ENCODE measurements at regions not wholly inside any gene's neighbourhood (a gene's known extent, or its start where the extent isn't known, plus 50 kb on each side); places are given as distances from the start of the nearest gene placed in this dataset.

DNA sequence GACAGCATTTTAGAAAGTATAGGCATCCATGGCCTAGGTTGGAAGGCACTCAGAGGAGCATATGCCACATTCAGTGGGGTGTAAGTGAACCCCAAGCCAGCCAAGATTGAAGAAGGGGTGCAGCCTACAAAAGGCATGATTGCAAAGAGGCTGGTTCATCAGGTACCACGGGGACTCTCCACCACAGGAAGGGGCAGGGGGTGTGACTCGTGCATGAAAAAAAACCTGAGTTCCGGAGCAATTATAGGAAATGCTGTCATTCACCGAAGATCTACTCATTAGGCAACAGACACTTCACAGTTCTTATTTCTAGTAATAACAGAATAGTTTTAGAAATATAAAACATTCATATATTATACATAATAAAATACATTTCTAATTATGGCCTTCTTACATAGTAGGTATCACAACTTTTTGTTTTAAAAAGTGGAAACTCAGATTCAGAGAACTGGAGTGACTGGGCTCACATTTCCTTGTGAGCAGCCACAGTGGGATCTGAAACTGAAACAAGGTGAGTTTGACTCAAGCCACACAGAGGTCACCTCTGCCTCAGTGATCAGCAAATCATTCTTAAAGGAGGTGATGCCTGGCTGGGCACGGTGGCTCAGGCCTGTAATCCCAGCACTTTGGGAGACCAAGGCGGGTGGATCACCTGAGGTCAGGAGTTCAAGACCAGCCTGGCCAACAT, 188.4 kb upstream of the GYPC start:
- WGBS, 2 donors = 76 to 77% methylated on average over 6 of the region's 6 CpGs
- intact Hi-C loops (cut with DNase I) = no loop called here
- peaks cover 0 to 11% (median 0%) of the 10 kb centered on the region in 7 donors for H3K27me3 ChIP-seq
- no peaks in the 10 kb centered on the region for H3K4me1 ChIP-seq
- peaks cover 0 to 3% (median 0%) of the 10 kb centered on the region in 9 donors for H3K36me3 ChIP-seq
- ATAC-seq (no peak), DNase-seq (no peak)
- no peak overlapping the region for H3K4me3 ChIP-seq
- TF ChIP-seq, protein P1, sequence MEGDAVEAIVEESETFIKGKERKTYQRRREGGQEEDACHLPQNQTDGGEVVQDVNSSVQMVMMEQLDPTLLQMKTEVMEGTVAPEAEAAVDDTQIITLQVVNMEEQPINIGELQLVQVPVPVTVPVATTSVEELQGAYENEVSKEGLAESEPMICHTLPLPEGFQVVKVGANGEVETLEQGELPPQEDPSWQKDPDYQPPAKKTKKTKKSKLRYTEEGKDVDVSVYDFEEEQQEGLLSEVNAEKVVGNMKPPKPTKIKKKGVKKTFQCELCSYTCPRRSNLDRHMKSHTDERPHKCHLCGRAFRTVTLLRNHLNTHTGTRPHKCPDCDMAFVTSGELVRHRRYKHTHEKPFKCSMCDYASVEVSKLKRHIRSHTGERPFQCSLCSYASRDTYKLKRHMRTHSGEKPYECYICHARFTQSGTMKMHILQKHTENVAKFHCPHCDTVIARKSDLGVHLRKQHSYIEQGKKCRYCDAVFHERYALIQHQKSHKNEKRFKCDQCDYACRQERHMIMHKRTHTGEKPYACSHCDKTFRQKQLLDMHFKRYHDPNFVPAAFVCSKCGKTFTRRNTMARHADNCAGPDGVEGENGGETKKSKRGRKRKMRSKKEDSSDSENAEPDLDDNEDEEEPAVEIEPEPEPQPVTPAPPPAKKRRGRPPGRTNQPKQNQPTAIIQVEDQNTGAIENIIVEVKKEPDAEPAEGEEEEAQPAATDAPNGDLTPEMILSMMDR (IDR thresholded peaks at IDR 0.05) = no peak
- no peaks in the 10 kb centered on the region for H3K9me3 ChIP-seq
- no peak overlapping the region for H3K27ac ChIP-seq

DNA sequence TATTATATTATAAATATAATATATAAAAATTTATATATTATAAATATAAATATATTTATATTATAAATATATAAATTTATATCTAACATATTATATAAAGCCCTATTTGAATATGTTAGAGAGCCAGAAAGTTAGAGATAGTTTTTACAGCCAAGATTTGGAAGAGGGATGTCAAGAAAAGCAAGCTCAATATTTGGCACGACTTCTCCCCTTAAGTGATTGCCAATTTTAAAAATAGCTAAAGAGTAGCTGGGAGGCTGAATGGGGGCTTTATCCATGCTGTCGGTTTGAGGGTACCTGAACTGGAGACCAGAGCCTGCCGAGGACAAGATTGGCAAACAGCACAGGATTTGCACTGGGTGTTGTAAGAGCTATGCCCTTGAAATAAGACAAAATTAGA, 180.9 kb upstream of the GYPC start:
- intact Hi-C loops (cut with DNase I) = no loop called here
- ATAC-seq (no peak), DNase-seq (no peak)
- TF ChIP-seq, protein P1 (IDR thresholded peaks at IDR 0.05) = no peak
- 38 to 43% methylated on average over 3 of the region's 3 CpGs for WGBS, 2 donors
- Histone ChIP-seq H3K36me3 (no peaks in the 10 kb centered on the region), H3K9me3 (peaks cover 0 to 3% (median 0%) of the 10 kb centered on the region in 11 donors), H3K27me3 (peaks cover 0 to 11% (median 0%) of the 10 kb centered on the region in 7 donors), H3K4me3 (no peak overlapping the region), H3K4me1 (no peaks in the 10 kb centered on the region), H3K27ac (no peak overlapping the region)

- 48 to 60% methylated on average over 5 of the region's 5 CpGs for WGBS, 2 donors
- Histone ChIP-seq H3K4me1 (no peaks in the 10 kb centered on the region), H3K36me3 (no peaks in the 10 kb centered on the region), H3K27me3 (peaks cover 0 to 1% (median 0%) of the 10 kb centered on the region in 7 donors), H3K4me3 (no peak overlapping the region), H3K27ac (no peak overlapping the region), H3K9me3 (peaks cover 0 to 3% (median 0%) of the 10 kb centered on the region in 11 donors)
- intact Hi-C loops (cut with DNase I) = no loop called here
- no peak for ATAC-seq
- TF ChIP-seq, protein P1 (IDR thresholded peaks at IDR 0.05) = no peak
- no peak for DNase-seq
Measured at GRCh38 chr2:126476691-126477090, 179.3 kb upstream of the GYPC start.

DNA sequence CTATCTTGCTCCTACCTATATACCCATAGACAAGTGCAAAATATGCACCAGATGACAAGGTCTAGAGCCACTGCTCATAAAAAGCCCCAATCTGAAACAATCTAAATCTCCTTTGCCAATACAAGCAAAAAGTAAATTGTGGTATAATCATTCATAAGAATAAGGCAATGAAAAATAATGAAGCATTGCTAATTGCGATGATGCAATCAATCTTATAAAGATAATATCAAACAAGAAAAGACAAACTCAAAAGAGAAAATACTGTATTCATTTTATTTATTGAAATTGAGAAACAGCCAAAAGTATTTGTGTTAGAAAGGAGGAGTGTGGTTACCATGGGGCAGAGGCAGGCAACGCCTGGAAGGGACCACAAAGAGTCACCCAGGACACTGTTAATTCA, 175.9 kb upstream of the GYPC start:
- Histone ChIP-seq H3K27ac (no peak overlapping the region), H3K4me3 (no peak overlapping the region), H3K4me1 (no peaks in the 10 kb centered on the region), H3K9me3 (peaks cover 0 to 3% (median 0%) of the 10 kb centered on the region in 11 donors), H3K36me3 (no peaks in the 10 kb centered on the region), H3K27me3 (no peaks in the 10 kb centered on the region)
- intact Hi-C loops (cut with DNase I) = no loop called here
- ATAC-seq = no peak
- WGBS, 2 donors = 93 to 95% methylated on average over 2 of the region's 2 CpGs
- DNase-seq = no peak
- TF ChIP-seq, protein P1 (IDR thresholded peaks at IDR 0.05) = no peak
